ENCODE measurements at regions not wholly inside any gene's neighbourhood (a gene's known extent, or its start where the extent isn't known, plus 50 kb on each side); places are given as distances from the start of the nearest gene placed in this dataset.

GRCh38 chr21:35540950-35541638 is 492.0 kb upstream of the RUNX1 start:
- peaks cover 2 to 5% of the 10 kb centered on the region in 2 experiments for H3K27me3 ChIP-seq (ENCODE audit: control insufficient read depth in 2 of 2, insufficient read depth in 2 of 2, low read length in 2 of 2)
- H3K9me3 ChIP-seq (replicated peaks; ENCODE audit: control insufficient read depth, insufficient read depth, low read length): no peaks in the 10 kb centered on the region
- DNase-seq (ENCODE audit: low read depth, low spot score) (no peak), FAIRE-seq (no peak)
- intact Hi-C loops (cut with micrococcal nuclease): no loop called here
- H3K4me2 ChIP-seq (ENCODE audit: insufficient read depth, low read length): no peak overlapping the region
- dilution Hi-C loops (cut with MboI; ENCODE audit: extremely low pct_ligation_motif_present, low sequenced_read_pairs): no loop called here
- H3K36me3 ChIP-seq (ENCODE audit: control insufficient read depth in 2 of 2, extremely low read depth in 1 of 2, insufficient read depth in 2 of 2, low read length in 2 of 2): no peaks in the 10 kb centered on the region
- no peak overlapping the region for H2AFZ ChIP-seq (ENCODE audit: low read depth, low read length)
- no peaks in the 10 kb centered on the region for H3K9me1 ChIP-seq (replicated peaks; ENCODE audit: control insufficient read depth, extremely low read depth, insufficient read depth, low read length)
- no peaks in the 10 kb centered on the region for H3K79me2 ChIP-seq (ENCODE audit: control insufficient read depth, insufficient read depth, low read length)
- no peaks in the 10 kb centered on the region for H3K4me1 ChIP-seq (ENCODE audit: control insufficient read depth, extremely low read depth, insufficient read depth, low read length)
- no peak for TF ChIP-seq MYC (IDR thresholded peaks at IDR 0.05; ENCODE audit: low read depth, low read length)
- TF ChIP-seq POLR2AphosphoS5 (IDR thresholded peaks at IDR 0.05; ENCODE audit: insufficient read depth, low read depth, low read length): no peak
- TF ChIP-seq GATA2 (IDR thresholded peaks at IDR 0.05; ENCODE audit: insufficient read depth, insufficient read length, low read depth, low read length): no peak
- TF ChIP-seq, protein P1, sequence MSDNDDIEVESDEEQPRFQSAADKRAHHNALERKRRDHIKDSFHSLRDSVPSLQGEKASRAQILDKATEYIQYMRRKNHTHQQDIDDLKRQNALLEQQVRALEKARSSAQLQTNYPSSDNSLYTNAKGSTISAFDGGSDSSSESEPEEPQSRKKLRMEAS (IDR thresholded peaks at IDR 0.05; ENCODE audit: insufficient read depth, insufficient read length): no peak
- TF ChIP-seq FOS (IDR thresholded peaks at IDR 0.05; ENCODE audit: borderline replicate concordance, insufficient read depth, low read length): no peak
- BruUV-seq (replicated peaks): no TSS peak
- H3K4me3 ChIP-seq (replicated peaks in 1 of 3; ENCODE audit: insufficient read depth in 1 of 3, low read depth in 1 of 3, low read length in 3 of 3): no peak overlapping the region
- no peak overlapping the region for H3K27ac ChIP-seq (ENCODE audit: insufficient read depth, low read depth, low read length)
- ChIA-PET POLR2A (no interaction called here), CTCF (no interaction called here)
- no peak overlapping the region for H3K9ac ChIP-seq (replicated peaks; ENCODE audit: extremely low read depth, insufficient read depth, low read length)
- no peaks in the 10 kb centered on the region for H4K20me1 ChIP-seq (replicated peaks; ENCODE audit: control insufficient read depth, extremely low read depth, insufficient read depth, low read length)

DNA sequence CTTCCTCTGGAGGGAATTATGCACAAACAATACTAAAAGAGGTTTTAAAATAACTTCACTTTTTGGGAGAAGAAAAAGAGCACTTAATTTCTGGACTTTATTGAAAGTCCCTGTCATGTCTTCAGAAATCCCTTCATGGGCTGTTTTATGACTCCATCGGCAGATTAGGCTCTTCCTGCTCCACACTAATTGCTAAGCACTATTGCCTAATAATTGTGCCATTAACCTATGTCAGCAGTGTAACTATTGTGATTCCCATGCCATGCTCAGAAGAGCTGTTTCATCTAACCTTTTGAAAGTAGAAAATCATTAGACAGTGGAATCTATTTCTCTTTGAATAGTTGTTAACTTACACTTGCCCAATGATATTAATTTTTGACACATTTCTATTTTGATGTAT is 489.3 kb upstream of the RUNX1 start:
- Histone ChIP-seq H3K79me2 (ENCODE audit: control insufficient read depth, insufficient read depth, low read length) (no peaks in the 10 kb centered on the region), H3K9me1 (replicated peaks; ENCODE audit: control insufficient read depth, extremely low read depth, insufficient read depth, low read length) (no peaks in the 10 kb centered on the region), H3K4me1 (ENCODE audit: control insufficient read depth, extremely low read depth, insufficient read depth, low read length) (no peaks in the 10 kb centered on the region), H3K36me3 (ENCODE audit: control insufficient read depth in 2 of 2, extremely low read depth in 1 of 2, insufficient read depth in 2 of 2, low read length in 2 of 2) (no peaks in the 10 kb centered on the region), H3K27ac (ENCODE audit: insufficient read depth, low read depth, low read length) (no peak overlapping the region), H3K4me3 (replicated peaks in 1 of 3; ENCODE audit: insufficient read depth in 1 of 3, low read depth in 1 of 3, low read length in 3 of 3) (no peak overlapping the region), H3K4me2 (ENCODE audit: insufficient read depth, low read length) (no peak overlapping the region), H3K9me3 (replicated peaks; ENCODE audit: control insufficient read depth, insufficient read depth, low read length) (no peaks in the 10 kb centered on the region), H3K9ac (replicated peaks; ENCODE audit: extremely low read depth, insufficient read depth, low read length) (no peak overlapping the region), H3K27me3 (ENCODE audit: control insufficient read depth in 2 of 2, insufficient read depth in 2 of 2, low read length in 2 of 2) (peaks cover 5 to 6% of the 10 kb centered on the region in 2 experiments), H4K20me1 (replicated peaks; ENCODE audit: control insufficient read depth, extremely low read depth, insufficient read depth, low read length) (no peaks in the 10 kb centered on the region), H2AFZ (ENCODE audit: low read depth, low read length) (no peak overlapping the region)
- ChIA-PET POLR2A (no interaction called here), CTCF (no interaction called here)
- BruUV-seq (replicated peaks): no TSS peak
- DNase-seq (ENCODE audit: low read depth, low spot score): no peak
- intact Hi-C loops (cut with micrococcal nuclease): no loop called here
- dilution Hi-C loops (cut with MboI; ENCODE audit: extremely low pct_ligation_motif_present, low sequenced_read_pairs): no loop called here
- TF ChIP-seq GATA2 (IDR thresholded peaks at IDR 0.05; ENCODE audit: insufficient read depth, insufficient read length, low read depth, low read length): no peak
- no peak for TF ChIP-seq EZH2 (IDR thresholded peaks at IDR 0.05; ENCODE audit: borderline replicate concordance, low read depth, low read length, severe bottlenecking)
- TF ChIP-seq POLR2AphosphoS5 (IDR thresholded peaks at IDR 0.05; ENCODE audit: insufficient read depth, low read depth, low read length): no peak
- TF ChIP-seq, protein P2, sequence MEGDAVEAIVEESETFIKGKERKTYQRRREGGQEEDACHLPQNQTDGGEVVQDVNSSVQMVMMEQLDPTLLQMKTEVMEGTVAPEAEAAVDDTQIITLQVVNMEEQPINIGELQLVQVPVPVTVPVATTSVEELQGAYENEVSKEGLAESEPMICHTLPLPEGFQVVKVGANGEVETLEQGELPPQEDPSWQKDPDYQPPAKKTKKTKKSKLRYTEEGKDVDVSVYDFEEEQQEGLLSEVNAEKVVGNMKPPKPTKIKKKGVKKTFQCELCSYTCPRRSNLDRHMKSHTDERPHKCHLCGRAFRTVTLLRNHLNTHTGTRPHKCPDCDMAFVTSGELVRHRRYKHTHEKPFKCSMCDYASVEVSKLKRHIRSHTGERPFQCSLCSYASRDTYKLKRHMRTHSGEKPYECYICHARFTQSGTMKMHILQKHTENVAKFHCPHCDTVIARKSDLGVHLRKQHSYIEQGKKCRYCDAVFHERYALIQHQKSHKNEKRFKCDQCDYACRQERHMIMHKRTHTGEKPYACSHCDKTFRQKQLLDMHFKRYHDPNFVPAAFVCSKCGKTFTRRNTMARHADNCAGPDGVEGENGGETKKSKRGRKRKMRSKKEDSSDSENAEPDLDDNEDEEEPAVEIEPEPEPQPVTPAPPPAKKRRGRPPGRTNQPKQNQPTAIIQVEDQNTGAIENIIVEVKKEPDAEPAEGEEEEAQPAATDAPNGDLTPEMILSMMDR (IDR thresholded peaks at IDR 0.05; ENCODE audit: extremely low read depth in 1 of 2, insufficient read depth in 1 of 2, low read depth in 1 of 2, low read length in 2 of 2): no peak
- TF ChIP-seq, protein P1 (IDR thresholded peaks at IDR 0.05; ENCODE audit: insufficient read depth, insufficient read length): no peak
- no peak for TF ChIP-seq FOS (IDR thresholded peaks at IDR 0.05; ENCODE audit: borderline replicate concordance, insufficient read depth, low read length)
- TF ChIP-seq JUN (IDR thresholded peaks at IDR 0.05; ENCODE audit: borderline replicate concordance, insufficient read depth, insufficient read length, low read depth): no peak
- TF ChIP-seq MYC (IDR thresholded peaks at IDR 0.05; ENCODE audit: low read depth, low read length): no peak
- TF ChIP-seq POLR2A (IDR thresholded peaks at IDR 0.05; ENCODE audit: low read depth, low read length): no peak
- no peak for FAIRE-seq

Measured in endothelial cell of umbilical vein (primary cell).